Kidney (tissue), 13 donors: ENCODE measurements at regions not wholly inside any gene's neighbourhood (a gene's known extent, or its start where the extent isn't known, plus 50 kb on each side); places are given as distances from the start of the nearest gene placed in this dataset.

Experiments
- DNase-seq, 5 donors: peaks; one replicate each; pipeline ENCODE4 v3.0.0-alpha.2; 2013 to 2020
- FAIRE-seq: peaks from 2 replicates; lab custom pipeline; 2012; peaks lifted over from hg19 to GRCh38; lab: Jason Lieb, UNC
- H3K27ac ChIP-seq, 2 donors: one replicate each; pipeline ENCODE4 v1.7.0; 2013; ENCODE audit warnings: low read depth in 2 of 2, low read length in 2 of 2, inconsistent platforms in 1 of 2
- H3K27me3 ChIP-seq: one replicate; pipeline ENCODE4 v1.7.1; 2013; ENCODE audit warnings: low read length, inconsistent platforms; ENCODE audit not compliant: control insufficient read depth, insufficient read depth
- H3K36me3 ChIP-seq, 3 donors: one replicate each; pipeline versions ENCODE4 v1.7.0 to v1.7.1; 2013; ENCODE audit warnings: low read length in 3 of 3, control low read depth in 1 of 3, inconsistent platforms in 1 of 3; ENCODE audit not compliant: insufficient read depth in 3 of 3, control insufficient read depth in 2 of 3
- H3K4me1 ChIP-seq, 3 donors: one replicate each; pipeline versions ENCODE4 v1.7.0 to v1.7.1; 2013; ENCODE audit warnings: low read length in 3 of 3, inconsistent platforms in 1 of 3, low read depth in 1 of 3; ENCODE audit not compliant: control insufficient read depth in 2 of 3, insufficient read depth in 2 of 3
- H3K4me3 ChIP-seq, 3 donors: one replicate each; pipeline versions ENCODE4 v1.7.0 to v1.8.1; 2013; ENCODE audit warnings: low read length in 3 of 3, control low read depth in 1 of 3, inconsistent platforms in 1 of 3
- H3K9ac ChIP-seq, 3 donors: one replicate each; pipeline versions ENCODE4 v1.7.0 to v1.7.1; 2013; ENCODE audit warnings: low read length in 3 of 3, control low read depth in 1 of 3, inconsistent platforms in 1 of 3
- H3K9me3 ChIP-seq, 3 donors: one replicate each; pipeline versions ENCODE4 v1.7.0 to v1.7.1; 2013; ENCODE audit warnings: low read length in 3 of 3, control low read depth in 1 of 3, inconsistent platforms in 1 of 3; ENCODE audit not compliant: control insufficient read depth in 2 of 3, insufficient read depth in 1 of 3
- intact Hi-C: fragments of 100-400 bp; cut with DNase I; formaldehyde crosslinking; loops from one replicate; pipeline ENCODE4 v1.11.1; 2022
- TF ChIP-seq, protein P1 (sequence below): IDR thresholded peaks from 3 replicates; pipeline ENCODE4 v1.5.1; 2012; ENCODE audit warnings: mild to moderate bottlenecking, moderate library complexity, borderline replicate concordance; ENCODE audit not compliant: insufficient read depth; ENCODE audit errors: extremely low read depth
- donor health status: control.
- donor health status: control.
- donor health status: control.
- donor health status: control.
- donor health status: control.
- donor health status: DM: yes; HTN: yes; CAD: no.
- donor health status: Normal renal cell carcinoma (clear cell type).

DNA sequence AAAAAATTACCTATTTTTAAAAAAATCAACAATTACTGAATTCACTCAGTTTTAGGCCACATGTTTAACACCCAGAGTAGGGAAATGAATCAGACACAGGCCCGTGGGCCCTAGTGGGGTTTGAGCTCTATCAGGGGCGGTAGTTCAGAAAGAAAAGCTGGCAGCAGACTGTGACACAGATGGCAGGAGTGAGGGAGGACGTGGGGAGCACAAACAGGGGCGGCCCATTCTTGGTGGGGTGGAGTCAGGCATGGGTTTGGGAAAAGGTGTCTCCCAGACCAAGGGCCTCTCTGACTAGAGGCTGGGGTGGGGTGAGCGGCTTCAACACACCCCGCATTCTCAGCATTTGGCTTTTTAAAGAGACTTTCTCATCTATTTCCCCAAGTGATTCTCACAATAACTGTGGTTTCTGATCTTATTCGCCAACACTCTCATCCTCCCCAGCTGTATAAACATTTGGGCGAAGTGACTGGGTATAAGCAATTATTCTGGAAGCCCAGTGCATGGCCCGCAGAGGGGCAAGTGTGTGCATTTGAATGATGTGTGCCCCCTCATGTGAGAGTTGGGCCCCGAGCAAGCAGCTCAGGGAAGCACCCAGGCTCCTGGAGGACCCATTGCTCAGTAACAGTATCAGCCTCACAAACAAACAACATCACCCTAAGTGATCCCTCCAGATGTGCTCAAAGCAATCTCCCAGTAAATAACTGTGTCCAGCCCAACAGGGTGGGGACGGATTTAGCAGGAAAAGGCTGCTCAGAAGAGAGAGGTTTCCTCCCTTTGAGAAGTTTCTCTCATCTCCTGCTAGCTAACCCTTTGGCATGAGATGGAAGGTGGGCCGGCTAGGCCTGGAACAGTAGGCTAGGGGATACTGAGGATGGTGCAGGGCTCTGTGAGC lies 437.6 kb upstream of the ZMIZ1 start:
- Histone ChIP-seq H3K27ac (no peak overlapping the region), H3K36me3 (no peaks in the 10 kb centered on the region), H3K27me3 (no peaks in the 10 kb centered on the region), H3K9ac (no peak overlapping the region), H3K9me3 (no peaks in the 10 kb centered on the region), H3K4me1 (peaks cover 0 to 3% (median 0%) of the 10 kb centered on the region in 3 donors), H3K4me3 (no peak overlapping the region)
- FAIRE-seq (no peak), DNase-seq (peak in 1 of 5 donors; percentile 26)
- intact Hi-C loops = no loop called here
- TF ChIP-seq, protein P1, sequence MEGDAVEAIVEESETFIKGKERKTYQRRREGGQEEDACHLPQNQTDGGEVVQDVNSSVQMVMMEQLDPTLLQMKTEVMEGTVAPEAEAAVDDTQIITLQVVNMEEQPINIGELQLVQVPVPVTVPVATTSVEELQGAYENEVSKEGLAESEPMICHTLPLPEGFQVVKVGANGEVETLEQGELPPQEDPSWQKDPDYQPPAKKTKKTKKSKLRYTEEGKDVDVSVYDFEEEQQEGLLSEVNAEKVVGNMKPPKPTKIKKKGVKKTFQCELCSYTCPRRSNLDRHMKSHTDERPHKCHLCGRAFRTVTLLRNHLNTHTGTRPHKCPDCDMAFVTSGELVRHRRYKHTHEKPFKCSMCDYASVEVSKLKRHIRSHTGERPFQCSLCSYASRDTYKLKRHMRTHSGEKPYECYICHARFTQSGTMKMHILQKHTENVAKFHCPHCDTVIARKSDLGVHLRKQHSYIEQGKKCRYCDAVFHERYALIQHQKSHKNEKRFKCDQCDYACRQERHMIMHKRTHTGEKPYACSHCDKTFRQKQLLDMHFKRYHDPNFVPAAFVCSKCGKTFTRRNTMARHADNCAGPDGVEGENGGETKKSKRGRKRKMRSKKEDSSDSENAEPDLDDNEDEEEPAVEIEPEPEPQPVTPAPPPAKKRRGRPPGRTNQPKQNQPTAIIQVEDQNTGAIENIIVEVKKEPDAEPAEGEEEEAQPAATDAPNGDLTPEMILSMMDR = no peak

DNA sequence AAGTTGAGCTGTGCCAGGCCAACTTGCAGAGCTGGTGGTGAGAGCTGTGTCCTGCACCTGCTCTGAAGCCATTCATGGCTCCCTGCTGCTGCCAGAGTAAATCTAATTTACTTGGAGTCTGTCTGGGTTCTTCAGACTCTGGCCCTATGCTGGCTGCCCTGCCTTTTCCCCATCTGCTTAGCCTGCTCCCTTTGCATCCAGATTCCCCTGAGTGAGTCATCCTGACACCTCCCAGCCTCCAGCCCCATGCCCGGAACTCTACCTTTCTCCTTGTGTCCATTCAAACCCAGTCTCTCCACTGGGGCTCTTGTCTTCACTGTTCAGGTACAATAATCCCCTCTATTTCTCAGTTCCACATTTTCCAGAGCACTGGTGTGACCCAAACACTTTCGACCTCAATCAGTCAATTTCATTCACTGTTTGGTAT lies 434.4 kb upstream of the ZMIZ1 start:
- H3K36me3 ChIP-seq = no peaks in the 10 kb centered on the region
- no peak overlapping the region for H3K27ac ChIP-seq
- TF ChIP-seq, protein P1 = no peak
- no peaks in the 10 kb centered on the region for H3K9me3 ChIP-seq
- H3K9ac ChIP-seq = no peak overlapping the region
- FAIRE-seq (no peak), DNase-seq (no peak)
- H3K27me3 ChIP-seq = no peaks in the 10 kb centered on the region
- no peak overlapping the region for H3K4me3 ChIP-seq
- no peaks in the 10 kb centered on the region for H3K4me1 ChIP-seq
- intact Hi-C loops = no loop called here

DNA sequence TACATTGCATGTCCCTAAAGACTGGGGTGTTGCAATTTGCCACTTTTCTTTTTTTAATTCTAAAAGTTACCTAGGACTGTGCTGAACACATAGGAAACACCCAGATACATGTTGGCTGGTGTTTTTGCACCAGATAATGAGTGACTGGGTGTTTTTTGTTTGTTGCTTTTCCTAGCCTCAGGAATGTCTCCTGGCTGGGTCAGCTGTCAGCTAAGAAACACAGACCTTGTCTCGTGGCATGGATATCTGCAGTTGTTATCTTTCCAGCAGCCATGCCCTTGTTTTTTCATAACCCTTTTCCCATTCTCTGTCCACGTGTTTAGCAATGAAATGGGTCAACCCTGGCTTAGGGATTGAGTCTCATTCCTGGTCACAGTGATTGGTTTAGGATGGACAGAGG lies 433.9 kb upstream of the ZMIZ1 start:
- Histone ChIP-seq H3K9me3 (no peaks in the 10 kb centered on the region), H3K9ac (no peak overlapping the region), H3K27ac (no peak overlapping the region), H3K4me1 (no peaks in the 10 kb centered on the region), H3K4me3 (no peak overlapping the region), H3K27me3 (no peaks in the 10 kb centered on the region), H3K36me3 (no peaks in the 10 kb centered on the region)
- no peak for FAIRE-seq
- intact Hi-C loops = no loop called here
- no peak for DNase-seq
- TF ChIP-seq, protein P1 = no peak
